ENCODE measurements at regions not wholly inside any gene's neighbourhood (a gene's known extent, or its start where the extent isn't known, plus 50 kb on each side); places are given as distances from the start of the nearest gene placed in this dataset.
A peak's percentile ranks its signal among the peaks of the same experiment; 100 is the strongest.

GRCh38 chr9:110041452-110041851 is 166.5 kb downstream of the C9orf152 start:
- H3K36me3 ChIP-seq (ENCODE audit: control insufficient read depth, insufficient read depth, low read length): no peaks in the 10 kb centered on the region
- H3K27ac ChIP-seq (ENCODE audit: low read depth, low read length): no peak overlapping the region
- peaks cover under 1% of the 10 kb centered on the region; the same call in 1 of the 2 replicates for H3K4me1 ChIP-seq (ENCODE audit: control insufficient read depth, insufficient read depth, low read length)
- no peaks in the 10 kb centered on the region for H3K9me3 ChIP-seq (ENCODE audit: control insufficient read depth, insufficient read depth, low read depth, low read length)
- no peak overlapping the region for H3K9ac ChIP-seq (ENCODE audit: low read length)
- no peaks in the 10 kb centered on the region for H3K27me3 ChIP-seq (ENCODE audit: control insufficient read depth, insufficient read depth, low read length)
- no peak overlapping the region for H3K4me3 ChIP-seq (ENCODE audit: low read depth, low read length)

GRCh38 chr9:110047232-110047954 is 160.6 kb downstream of the C9orf152 start:
- H3K9ac ChIP-seq (ENCODE audit: low read length): peak overlapping the region; percentile 85

GRCh38 chr9:110047955-110048402 is 160.0 kb downstream of the C9orf152 start:
- Histone ChIP-seq H3K36me3 (ENCODE audit: control insufficient read depth, insufficient read depth, low read length) (no peaks in the 10 kb centered on the region), H3K27ac (ENCODE audit: low read depth, low read length) (peak overlapping the region; percentile 29; the same call in 1 of the 2 replicates), H3K9ac (ENCODE audit: low read length) (peak overlapping the region; percentile 85), H3K4me1 (ENCODE audit: control insufficient read depth, insufficient read depth, low read length) (peaks cover 17% of the 10 kb centered on the region), H3K9me3 (ENCODE audit: control insufficient read depth, insufficient read depth, low read depth, low read length) (no peaks in the 10 kb centered on the region), H3K4me3 (ENCODE audit: low read depth, low read length) (peak overlapping the region; percentile 82), H3K27me3 (ENCODE audit: control insufficient read depth, insufficient read depth, low read length) (peaks cover 17% of the 10 kb centered on the region)

More at GRCh38 chr9:110047232-110047954, 160.6 kb downstream of the C9orf152 start:
- Histone ChIP-seq H3K36me3 (ENCODE audit: control insufficient read depth, insufficient read depth, low read length) (no peaks in the 10 kb centered on the region), H3K27me3 (ENCODE audit: control insufficient read depth, insufficient read depth, low read length) (peaks cover 17% of the 10 kb centered on the region), H3K27ac (ENCODE audit: low read depth, low read length) (peak overlapping the region; percentile 29; the same call in 1 of the 2 replicates), H3K4me1 (ENCODE audit: control insufficient read depth, insufficient read depth, low read length) (peaks cover 17% of the 10 kb centered on the region), H3K4me3 (ENCODE audit: low read depth, low read length) (peak overlapping the region; percentile 82), H3K9me3 (ENCODE audit: control insufficient read depth, insufficient read depth, low read depth, low read length) (no peaks in the 10 kb centered on the region)

- Histone ChIP-seq H3K9me3 (ENCODE audit: control insufficient read depth, insufficient read depth, low read depth, low read length) (no peaks in the 10 kb centered on the region), H3K27ac (ENCODE audit: low read depth, low read length) (peak overlapping the region; percentile 19; the same call in 1 of the 2 replicates), H3K27me3 (ENCODE audit: control insufficient read depth, insufficient read depth, low read length) (peaks cover 17% of the 10 kb centered on the region), H3K4me3 (ENCODE audit: low read depth, low read length) (peak overlapping the region; percentile 82), H3K36me3 (ENCODE audit: control insufficient read depth, insufficient read depth, low read length) (no peaks in the 10 kb centered on the region), H3K9ac (ENCODE audit: low read length) (peak overlapping the region; percentile 85), H3K4me1 (ENCODE audit: control insufficient read depth, insufficient read depth, low read length) (peaks cover 17% of the 10 kb centered on the region)
Measured at GRCh38 chr9:110048403-110048975, 159.5 kb downstream of the C9orf152 start.

GRCh38 chr9:110048976-110049698 is 158.8 kb downstream of the C9orf152 start:
- H3K4me3 ChIP-seq (ENCODE audit: low read depth, low read length): peak overlapping the region; percentile 82
- peaks cover 17% of the 10 kb centered on the region for H3K27me3 ChIP-seq (ENCODE audit: control insufficient read depth, insufficient read depth, low read length)
- H3K9me3 ChIP-seq (ENCODE audit: control insufficient read depth, insufficient read depth, low read depth, low read length): no peaks in the 10 kb centered on the region
- no peaks in the 10 kb centered on the region for H3K36me3 ChIP-seq (ENCODE audit: control insufficient read depth, insufficient read depth, low read length)
- peak overlapping the region; percentile 19; the same call in 1 of the 2 replicates for H3K27ac ChIP-seq (ENCODE audit: low read depth, low read length)
- H3K9ac ChIP-seq (ENCODE audit: low read length): peak overlapping the region; percentile 73
- H3K4me1 ChIP-seq (ENCODE audit: control insufficient read depth, insufficient read depth, low read length): peaks cover 17% of the 10 kb centered on the region

- peaks cover 17% of the 10 kb centered on the region for H3K4me1 ChIP-seq (ENCODE audit: control insufficient read depth, insufficient read depth, low read length)
- H3K27me3 ChIP-seq (ENCODE audit: control insufficient read depth, insufficient read depth, low read length): peaks cover 17% of the 10 kb centered on the region
- no peak overlapping the region for H3K27ac ChIP-seq (ENCODE audit: low read depth, low read length)
- no peaks in the 10 kb centered on the region for H3K9me3 ChIP-seq (ENCODE audit: control insufficient read depth, insufficient read depth, low read depth, low read length)
- no peaks in the 10 kb centered on the region for H3K36me3 ChIP-seq (ENCODE audit: control insufficient read depth, insufficient read depth, low read length)
- H3K9ac ChIP-seq (ENCODE audit: low read length): peak overlapping the region; percentile 73
- peak overlapping the region; percentile 82 for H3K4me3 ChIP-seq (ENCODE audit: low read depth, low read length)
Measured at GRCh38 chr9:110049699-110050450, 158.1 kb downstream of the C9orf152 start.

GRCh38 chr9:110050925-110051355 is 157.0 kb downstream of the C9orf152 start:
- Histone ChIP-seq H3K36me3 (ENCODE audit: control insufficient read depth, insufficient read depth, low read length) (no peaks in the 10 kb centered on the region), H3K27me3 (ENCODE audit: control insufficient read depth, insufficient read depth, low read length) (peaks cover 17% of the 10 kb centered on the region), H3K4me3 (ENCODE audit: low read depth, low read length) (no peak overlapping the region), H3K9ac (ENCODE audit: low read length) (no peak overlapping the region), H3K4me1 (ENCODE audit: control insufficient read depth, insufficient read depth, low read length) (peaks cover 17% of the 10 kb centered on the region), H3K27ac (ENCODE audit: low read depth, low read length) (no peak overlapping the region), H3K9me3 (ENCODE audit: control insufficient read depth, insufficient read depth, low read depth, low read length) (no peaks in the 10 kb centered on the region)

- Histone ChIP-seq H3K9ac (ENCODE audit: low read length) (no peak overlapping the region), H3K4me1 (ENCODE audit: control insufficient read depth, insufficient read depth, low read length) (peaks cover 3% of the 10 kb centered on the region; the same call in 1 of the 2 replicates), H3K9me3 (ENCODE audit: control insufficient read depth, insufficient read depth, low read depth, low read length) (no peaks in the 10 kb centered on the region), H3K4me3 (ENCODE audit: low read depth, low read length) (no peak overlapping the region), H3K36me3 (ENCODE audit: control insufficient read depth, insufficient read depth, low read length) (no peaks in the 10 kb centered on the region), H3K27ac (ENCODE audit: low read depth, low read length) (no peak overlapping the region), H3K27me3 (ENCODE audit: control insufficient read depth, insufficient read depth, low read length) (no peaks in the 10 kb centered on the region)
Measured at GRCh38 chr9:110056062-110056461, 151.9 kb downstream of the C9orf152 start.

GRCh38 chr9:110058304-110058953 is 149.5 kb downstream of the C9orf152 start:
- Histone ChIP-seq H3K4me1 (ENCODE audit: control insufficient read depth, insufficient read depth, low read length) (peaks cover 3% of the 10 kb centered on the region; the same call in 1 of the 2 replicates), H3K4me3 (ENCODE audit: low read depth, low read length) (no peak overlapping the region), H3K27ac (ENCODE audit: low read depth, low read length) (no peak overlapping the region), H3K9me3 (ENCODE audit: control insufficient read depth, insufficient read depth, low read depth, low read length) (no peaks in the 10 kb centered on the region), H3K9ac (ENCODE audit: low read length) (no peak overlapping the region), H3K27me3 (ENCODE audit: control insufficient read depth, insufficient read depth, low read length) (no peaks in the 10 kb centered on the region), H3K36me3 (ENCODE audit: control insufficient read depth, insufficient read depth, low read length) (no peaks in the 10 kb centered on the region)

GRCh38 chr9:110059461-110059860 is 148.5 kb downstream of the C9orf152 start:
- no peaks in the 10 kb centered on the region for H3K27me3 ChIP-seq (ENCODE audit: control insufficient read depth, insufficient read depth, low read length)
- H3K4me1 ChIP-seq (ENCODE audit: control insufficient read depth, insufficient read depth, low read length): peaks cover 3% of the 10 kb centered on the region; the same call in 1 of the 2 replicates
- H3K36me3 ChIP-seq (ENCODE audit: control insufficient read depth, insufficient read depth, low read length): no peaks in the 10 kb centered on the region
- no peak overlapping the region for H3K27ac ChIP-seq (ENCODE audit: low read depth, low read length)
- no peak overlapping the region for H3K9ac ChIP-seq (ENCODE audit: low read length)
- H3K4me3 ChIP-seq (ENCODE audit: low read depth, low read length): no peak overlapping the region
- H3K9me3 ChIP-seq (ENCODE audit: control insufficient read depth, insufficient read depth, low read depth, low read length): no peaks in the 10 kb centered on the region

All from HUES6 (cell line).